Smooth muscle cell (in vitro differentiated cells): ENCODE measurements at regions not wholly inside any gene's neighbourhood (a gene's known extent, or its start where the extent isn't known, plus 50 kb on each side); places are given as distances from the start of the nearest gene placed in this dataset.
"Not testable (repeated sequence)": the region's sequence is repeated elsewhere in the genome, so short reads cannot be mapped to it uniquely, and the experiment has no call there.

ENCODE experiments used
- DNase-seq: peaks from one replicate; lab custom pipeline; 2025; ENCODE audit not compliant: unreplicated experiment; lab: John Stamatoyannopoulos, UW
- H2AFZ ChIP-seq: fragments of 200-600 bp; sonication (generic); 2 replicates; pipeline ENCODE4 v1.6.0; 2016; ENCODE audit warnings: antibody characterized with exemption, low read depth, mild to moderate bottlenecking
- H3F3A ChIP-seq: fragments of 200-600 bp; sonication (generic); 2 replicates; pipeline ENCODE4 v1.6.0; 2017; ENCODE audit warnings: antibody characterized with exemption, low read depth
- H3K27ac ChIP-seq: fragments of 200-600 bp; sonication (generic); 2 replicates; pipeline ENCODE4 v1.5.1; 2016; ENCODE audit warnings: low read depth, mild to moderate bottlenecking
- H3K27me3 ChIP-seq: fragments of 200-600 bp; sonication (generic); 2 replicates; pipeline ENCODE4 v1.6.1; 2016; ENCODE audit warnings: low read depth, mild to moderate bottlenecking
- H3K36me3 ChIP-seq: fragments of 200-600 bp; sonication (generic); 2 replicates; pipeline ENCODE4 v1.5.1; 2016; ENCODE audit warnings: low read depth
- H3K4me1 ChIP-seq: fragments of 200-600 bp; sonication (generic); 2 replicates; pipeline ENCODE4 v1.5.1; 2016; ENCODE audit warnings: low read depth
- H3K4me2 ChIP-seq: fragments of 200-600 bp; sonication (generic); 2 replicates; pipeline ENCODE4 v1.6.0; 2016; ENCODE audit warnings: mild to moderate bottlenecking
- H3K4me3 ChIP-seq: fragments of 200-600 bp; sonication (generic); 2 replicates; pipeline ENCODE4 v1.5.1; 2016; ENCODE audit warnings: mild to moderate bottlenecking
- H3K79me2 ChIP-seq: fragments of 200-600 bp; sonication (generic); 2 replicates; pipeline ENCODE4 v1.6.0; 2016; ENCODE audit warnings: low read depth, mild to moderate bottlenecking
- H3K9ac ChIP-seq: fragments of 200-600 bp; sonication (generic); 2 replicates; pipeline ENCODE4 v1.6.0; 2016; ENCODE audit warnings: low read depth
- H3K9me3 ChIP-seq: fragments of 200-600 bp; sonication (generic); replicated peaks from 2 replicates; pipeline ENCODE4 v1.5.1; 2016; ENCODE audit warnings: low read depth
- H4K20me1 ChIP-seq: fragments of 200-600 bp; sonication (generic); 2 replicates; pipeline ENCODE4 v1.6.0; 2016; ENCODE audit warnings: low read depth
- WGBS: methylation state at CpG from one replicate; pipeline ENCODE4 v1.1.7; 2016; ENCODE audit warnings: low lambda C conversion rate; 5-methylcytosine and 5-hydroxymethylcytosine counted together
- TF ChIP-seq, protein P1 (sequence below): fragments of 200-600 bp; sonication (generic); IDR thresholded peaks from 2 replicates; pipeline ENCODE4 v1.5.1; 2017; ENCODE audit warnings: borderline replicate concordance, mild to moderate bottlenecking, antibody characterized with exemption; ENCODE audit not compliant: insufficient read depth, poor library complexity, severe bottlenecking

DNA sequence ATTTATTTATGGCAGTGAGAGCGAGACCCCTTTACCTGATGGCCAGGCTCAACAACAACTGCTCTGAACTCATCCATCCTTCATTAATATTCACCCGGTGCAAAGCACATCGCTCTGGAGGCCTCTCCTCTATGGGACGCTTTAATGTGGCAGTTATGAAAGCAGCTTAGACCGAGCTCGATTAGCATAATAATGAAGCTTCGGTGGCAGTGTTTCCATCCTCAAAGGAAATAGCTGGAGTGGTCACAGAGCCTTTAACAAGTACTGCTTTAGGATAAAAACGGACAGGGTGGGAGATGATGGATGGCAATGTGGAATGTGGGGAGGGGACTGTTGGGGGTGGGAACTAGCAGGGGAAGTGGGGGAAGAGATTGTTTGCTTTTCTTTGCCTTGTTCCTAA, 243.9 kb downstream of the SLC4A3 start:
- H3K9me3 ChIP-seq = no peaks in the 10 kb centered on the region
- H2AFZ ChIP-seq = no peak overlapping the region
- no peak for DNase-seq
- no peak overlapping the region for H3K27ac ChIP-seq
- H4K20me1 ChIP-seq = no peaks in the 10 kb centered on the region
- H3F3A ChIP-seq = no peaks in the 10 kb centered on the region
- TF ChIP-seq, protein P1, sequence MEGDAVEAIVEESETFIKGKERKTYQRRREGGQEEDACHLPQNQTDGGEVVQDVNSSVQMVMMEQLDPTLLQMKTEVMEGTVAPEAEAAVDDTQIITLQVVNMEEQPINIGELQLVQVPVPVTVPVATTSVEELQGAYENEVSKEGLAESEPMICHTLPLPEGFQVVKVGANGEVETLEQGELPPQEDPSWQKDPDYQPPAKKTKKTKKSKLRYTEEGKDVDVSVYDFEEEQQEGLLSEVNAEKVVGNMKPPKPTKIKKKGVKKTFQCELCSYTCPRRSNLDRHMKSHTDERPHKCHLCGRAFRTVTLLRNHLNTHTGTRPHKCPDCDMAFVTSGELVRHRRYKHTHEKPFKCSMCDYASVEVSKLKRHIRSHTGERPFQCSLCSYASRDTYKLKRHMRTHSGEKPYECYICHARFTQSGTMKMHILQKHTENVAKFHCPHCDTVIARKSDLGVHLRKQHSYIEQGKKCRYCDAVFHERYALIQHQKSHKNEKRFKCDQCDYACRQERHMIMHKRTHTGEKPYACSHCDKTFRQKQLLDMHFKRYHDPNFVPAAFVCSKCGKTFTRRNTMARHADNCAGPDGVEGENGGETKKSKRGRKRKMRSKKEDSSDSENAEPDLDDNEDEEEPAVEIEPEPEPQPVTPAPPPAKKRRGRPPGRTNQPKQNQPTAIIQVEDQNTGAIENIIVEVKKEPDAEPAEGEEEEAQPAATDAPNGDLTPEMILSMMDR = no peak
- no peaks in the 10 kb centered on the region for H3K79me2 ChIP-seq
- peaks cover 18% of the 10 kb centered on the region for H3K4me1 ChIP-seq
- H3K4me2 ChIP-seq = no peak overlapping the region
- WGBS = 49% methylated on average over 8 of the region's 8 CpGs
- H3K9ac ChIP-seq = no peak overlapping the region
- H3K27me3 ChIP-seq = no peaks in the 10 kb centered on the region
- no peaks in the 10 kb centered on the region for H3K36me3 ChIP-seq
- no peak overlapping the region for H3K4me3 ChIP-seq

DNA sequence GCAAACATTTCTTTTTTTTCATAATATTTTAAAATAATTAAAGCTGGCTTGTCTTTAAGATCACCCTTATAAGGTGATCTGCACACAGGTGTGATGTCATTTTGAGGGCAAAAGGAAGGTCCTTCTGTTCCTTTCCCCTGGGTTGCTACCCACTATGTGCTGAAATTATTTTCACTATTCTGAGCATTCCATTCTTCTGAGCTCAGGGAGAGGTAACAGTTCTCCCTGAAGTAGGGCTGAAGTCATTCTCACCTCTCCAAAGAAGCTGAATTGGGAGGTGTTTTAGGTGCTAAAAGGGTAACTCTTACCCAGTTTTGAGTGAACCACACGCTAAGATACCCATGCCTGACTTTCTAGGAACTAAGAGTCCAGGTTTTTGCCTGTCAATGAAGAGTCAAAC, 247.6 kb downstream of the SLC4A3 start:
- 89% methylated on average over 1 of the region's 1 CpG for WGBS

DNA sequence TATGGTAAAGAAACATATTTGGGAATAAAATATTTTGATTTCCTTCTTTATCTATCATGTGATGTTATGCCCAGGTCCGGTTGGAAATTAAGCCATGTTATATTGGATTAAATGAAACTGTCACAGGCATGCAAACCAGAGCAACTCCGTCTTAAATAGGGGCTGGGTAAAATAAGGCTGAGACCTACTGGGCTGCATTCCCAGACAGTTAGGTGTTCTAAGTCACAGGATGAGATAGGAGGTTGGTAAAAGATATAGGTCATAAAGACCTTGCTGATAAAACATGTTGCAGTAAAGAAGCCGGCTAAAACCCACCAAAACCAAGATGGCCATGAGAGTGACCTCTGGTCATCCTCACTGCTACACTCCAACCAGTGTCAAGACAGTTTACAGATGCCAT, 248.6 kb downstream of the SLC4A3 start:
- H3K9me3 ChIP-seq, H3F3A ChIP-seq, H2AFZ ChIP-seq, H3K4me2 ChIP-seq, H4K20me1 ChIP-seq, H3K9ac ChIP-seq, H3K36me3 ChIP-seq, H3K27me3 ChIP-seq, H3K79me2 ChIP-seq, DNase-seq, H3K4me3 ChIP-seq: not testable (repeated sequence)
- H3K27ac ChIP-seq = peak overlapping the region; percentile 63
- H3K4me1 ChIP-seq = peaks cover 15% of the 10 kb centered on the region
- WGBS = 33% methylated on average over 3 of the region's 3 CpGs

More for the DNA sequence above, 247.6 kb downstream of the SLC4A3 start:
- Histone ChIP-seq H3K27ac (peak overlapping the region; percentile 63), H3K4me1 (peaks cover 18% of the 10 kb centered on the region), H3K36me3 (no peaks in the 10 kb centered on the region), H3K79me2 (no peaks in the 10 kb centered on the region), H3K4me2 (no peak overlapping the region), H3K9ac (peak overlapping the region; percentile 54), H2AFZ (no peak overlapping the region), H3K4me3 (no peak overlapping the region), H3K27me3 (no peaks in the 10 kb centered on the region), H3F3A (no peaks in the 10 kb centered on the region), H3K9me3 (no peaks in the 10 kb centered on the region), H4K20me1 (no peaks in the 10 kb centered on the region)
- TF ChIP-seq, protein P1 = no peak
- DNase-seq = no peak

DNA sequence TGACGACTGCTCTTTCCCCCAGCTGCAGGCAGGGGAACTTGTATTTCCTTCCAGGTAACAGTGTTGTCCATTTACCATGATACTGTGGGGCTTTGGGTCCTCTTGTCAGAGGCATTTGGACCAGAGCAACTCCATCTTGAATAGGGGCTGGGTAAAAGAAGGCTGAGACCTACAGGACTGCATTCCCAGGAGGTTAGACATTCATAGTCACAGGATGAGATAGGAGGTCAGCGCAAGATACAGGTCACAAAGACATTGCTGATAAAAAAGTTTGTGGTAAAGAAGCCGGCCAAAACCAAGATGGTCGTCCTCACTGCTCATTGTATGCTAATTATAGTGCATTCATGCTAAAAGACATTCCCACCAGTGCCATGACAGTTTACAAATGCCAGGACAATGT, 249.5 kb downstream of the SLC4A3 start:
- Histone ChIP-seq H2AFZ (no peak overlapping the region), H3K36me3 (no peaks in the 10 kb centered on the region), H3K27ac (no peak overlapping the region), H3K9me3 (no peaks in the 10 kb centered on the region), H3K4me3 (no peak overlapping the region), H3K4me1 (peaks cover 7% of the 10 kb centered on the region), H3K4me2 (no peak overlapping the region), H3K27me3 (no peaks in the 10 kb centered on the region), H3F3A (no peaks in the 10 kb centered on the region), H3K79me2 (no peaks in the 10 kb centered on the region), H3K9ac (no peak overlapping the region), H4K20me1 (no peaks in the 10 kb centered on the region)
- WGBS = 84% methylated on average over 4 of the region's 4 CpGs
- TF ChIP-seq, protein P1 = no peak
- DNase-seq = no peak
